Stimulated activated CD8-positive, alpha-beta memory T cell treated with anti-CD3 and anti-CD28 coated beads, Interleukin-15, amount 100 ng/mL, for 4 hours (primary cell): ENCODE measurements at regions not wholly inside any gene's neighbourhood (a gene's known extent, or its start where the extent isn't known, plus 50 kb on each side); places are given as distances from the start of the nearest gene placed in this dataset.
"Not testable (repeated sequence)": the region's sequence is repeated elsewhere in the genome, so short reads cannot be mapped to it uniquely, and the experiment has no call there.

Experiments used
- DNase-seq, 2 donors: peaks; one replicate each; pipeline ENCODE4 v3.0.0-alpha.2; 2020; ENCODE audit warnings: low read depth in 2 of 2

GRCh38 chr6:103791458-103791857, 1068.3 kb downstream of the HACE1 start:
- DNase-seq: no peak

- DNase-seq: no peak
Measured at GRCh38 chr6:103784117-103784516, 1075.6 kb downstream of the HACE1 start.

GRCh38 chr6:103783329-103783728, 1076.4 kb downstream of the HACE1 start:
- no peak for DNase-seq

GRCh38 chr6:103769431-103769830, 1090.3 kb downstream of the HACE1 start:
- no peak for DNase-seq

- DNase-seq: no peak
Measured at GRCh38 chr6:103750603-103751002, 1109.1 kb downstream of the HACE1 start.

GRCh38 chr6:103734016-103734415, 1125.7 kb downstream of the HACE1 start:
- no peak for DNase-seq

GRCh38 chr6:103729658-103730057, 1130.1 kb downstream of the HACE1 start:
- no peak for DNase-seq

- DNase-seq: no peak
Measured at GRCh38 chr6:103723438-103724322, 1136.0 kb downstream of the HACE1 start.

- no peak for DNase-seq
Measured at GRCh38 chr6:103722683-103723082, 1137.0 kb downstream of the HACE1 start.

- no peak for DNase-seq
Measured at GRCh38 chr6:103721923-103722322, 1137.8 kb downstream of the HACE1 start.

- DNase-seq: no peak
Measured at GRCh38 chr6:103720393-103720792, 1139.3 kb downstream of the HACE1 start.

GRCh38 chr6:103719545-103719944, 1140.2 kb downstream of the HACE1 start:
- no peak for DNase-seq

GRCh38 chr6:103715269-103715668, 1144.5 kb downstream of the HACE1 start:
- no peak for DNase-seq

GRCh38 chr6:103709236-103709635, 1150.5 kb downstream of the HACE1 start:
- DNase-seq: not testable (repeated sequence)

- DNase-seq: no peak
Measured at GRCh38 chr6:103707596-103708325, 1152.0 kb downstream of the HACE1 start.

GRCh38 chr6:103699769-103700168, 1160.0 kb downstream of the HACE1 start:
- DNase-seq: no peak

- DNase-seq: no peak
Measured at GRCh38 chr6:103687430-103687829, 1172.3 kb downstream of the HACE1 start.

- no peak for DNase-seq
Measured at GRCh38 chr6:103680116-103680515, 1179.6 kb downstream of the HACE1 start.

GRCh38 chr6:103677290-103677689, 1182.4 kb downstream of the HACE1 start:
- no peak for DNase-seq

GRCh38 chr6:103675807-103676406, 1183.8 kb downstream of the HACE1 start:
- no peak for DNase-seq

- DNase-seq: no peak
Measured at GRCh38 chr6:103674790-103675189, 1184.9 kb downstream of the HACE1 start.

GRCh38 chr6:103672169-103672568, 1187.5 kb downstream of the HACE1 start:
- no peak for DNase-seq

GRCh38 chr6:103629613-103630012, 1230.1 kb downstream of the HACE1 start:
- no peak for DNase-seq
